ENCODE measurements at regions not wholly inside any gene's neighbourhood (a gene's known extent, or its start where the extent isn't known, plus 50 kb on each side); places are given as distances from the start of the nearest gene placed in this dataset.

- TF ChIP-seq CTCF (IDR thresholded peaks at IDR 0.05; ENCODE audit: low read depth, low read length, poor library complexity, severe bottlenecking) = no peak
- no peak for TF ChIP-seq EZH2phosphoT487 (IDR thresholded peaks at IDR 0.05; ENCODE audit: borderline replicate concordance, low read length)
Observed at GRCh38 chr13:54657588-54657987, 1629.0 kb downstream of the OLFM4 start.
